Progenitor cell of endocrine pancreas (in vitro differentiated cells): ENCODE measurements at regions not wholly inside any gene's neighbourhood (a gene's known extent, or its start where the extent isn't known, plus 50 kb on each side); places are given as distances from the start of the nearest gene placed in this dataset.

Experiments used
- DNase-seq: peaks from one replicate; pipeline ENCODE4 v3.0.0; 2021; ENCODE audit warnings: low spot score; ENCODE audit not compliant: unreplicated experiment
- H3K27ac Mint-ChIP-seq: 2 replicates; pipeline ENCODE4 v1.8.0; 2021; ENCODE audit warnings: mild to moderate bottlenecking, moderate library complexity, mixed read lengths
- H3K27me3 Mint-ChIP-seq: 2 replicates; pipeline ENCODE4 v1.8.0; 2021; ENCODE audit warnings: mixed read lengths
- H3K36me3 Mint-ChIP-seq: 2 replicates; pipeline ENCODE4 v1.8.0; 2022; ENCODE audit warnings: mixed read lengths; ENCODE audit not compliant: insufficient read depth
- H3K4me1 Mint-ChIP-seq: 2 replicates; pipeline ENCODE4 v1.8.0; 2021; ENCODE audit warnings: low read depth, mixed read lengths
- H3K4me3 Mint-ChIP-seq: 2 replicates; pipeline ENCODE4 v1.8.0; 2021; ENCODE audit warnings: low read depth, mild to moderate bottlenecking, moderate library complexity, mixed read lengths
- H3K9me3 Mint-ChIP-seq: 2 replicates; pipeline ENCODE4 v1.8.0; 2021; ENCODE audit warnings: low read depth, mixed read lengths
- TF ChIP-seq, protein P1 (sequence below): fragments of 200-600 bp; sonication (generic); IDR thresholded peaks from one replicate; pipeline ENCODE4 v1.5.0; 2021; ENCODE audit warnings: antibody characterized with exemption, mild to moderate bottlenecking; ENCODE audit not compliant: unreplicated experiment

DNA sequence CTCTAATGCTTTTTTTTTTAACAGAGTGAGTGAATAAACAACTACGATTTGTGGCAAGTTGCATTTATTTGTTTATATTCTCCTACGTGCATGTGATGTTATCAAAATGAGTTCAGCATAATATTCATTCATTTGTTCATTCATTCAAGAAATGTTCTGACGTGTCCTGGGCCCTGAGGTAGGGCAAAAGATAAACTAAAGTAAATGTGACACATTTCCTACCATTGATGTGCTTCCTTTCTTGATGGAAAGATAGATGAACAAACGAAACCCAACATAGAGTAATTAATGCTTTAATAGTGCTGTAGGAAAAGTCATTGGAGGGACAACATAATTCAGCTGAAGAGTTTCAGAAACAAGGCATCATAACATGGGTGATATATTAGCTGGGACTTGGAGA is 261.5 kb upstream of the KCNMB2 start:
- DNase-seq, result no peak
- Mint-ChIP-seq H3K4me3 (no peak overlapping the region), H3K36me3 (peaks cover 4% of the 10 kb centered on the region), H3K4me1 (peaks cover 7% of the 10 kb centered on the region), H3K27me3 (no peaks in the 10 kb centered on the region), H3K9me3 (peaks cover 12% of the 10 kb centered on the region), H3K27ac (no peak overlapping the region)
- TF ChIP-seq, protein P1, sequence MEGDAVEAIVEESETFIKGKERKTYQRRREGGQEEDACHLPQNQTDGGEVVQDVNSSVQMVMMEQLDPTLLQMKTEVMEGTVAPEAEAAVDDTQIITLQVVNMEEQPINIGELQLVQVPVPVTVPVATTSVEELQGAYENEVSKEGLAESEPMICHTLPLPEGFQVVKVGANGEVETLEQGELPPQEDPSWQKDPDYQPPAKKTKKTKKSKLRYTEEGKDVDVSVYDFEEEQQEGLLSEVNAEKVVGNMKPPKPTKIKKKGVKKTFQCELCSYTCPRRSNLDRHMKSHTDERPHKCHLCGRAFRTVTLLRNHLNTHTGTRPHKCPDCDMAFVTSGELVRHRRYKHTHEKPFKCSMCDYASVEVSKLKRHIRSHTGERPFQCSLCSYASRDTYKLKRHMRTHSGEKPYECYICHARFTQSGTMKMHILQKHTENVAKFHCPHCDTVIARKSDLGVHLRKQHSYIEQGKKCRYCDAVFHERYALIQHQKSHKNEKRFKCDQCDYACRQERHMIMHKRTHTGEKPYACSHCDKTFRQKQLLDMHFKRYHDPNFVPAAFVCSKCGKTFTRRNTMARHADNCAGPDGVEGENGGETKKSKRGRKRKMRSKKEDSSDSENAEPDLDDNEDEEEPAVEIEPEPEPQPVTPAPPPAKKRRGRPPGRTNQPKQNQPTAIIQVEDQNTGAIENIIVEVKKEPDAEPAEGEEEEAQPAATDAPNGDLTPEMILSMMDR, result no peak

DNA sequence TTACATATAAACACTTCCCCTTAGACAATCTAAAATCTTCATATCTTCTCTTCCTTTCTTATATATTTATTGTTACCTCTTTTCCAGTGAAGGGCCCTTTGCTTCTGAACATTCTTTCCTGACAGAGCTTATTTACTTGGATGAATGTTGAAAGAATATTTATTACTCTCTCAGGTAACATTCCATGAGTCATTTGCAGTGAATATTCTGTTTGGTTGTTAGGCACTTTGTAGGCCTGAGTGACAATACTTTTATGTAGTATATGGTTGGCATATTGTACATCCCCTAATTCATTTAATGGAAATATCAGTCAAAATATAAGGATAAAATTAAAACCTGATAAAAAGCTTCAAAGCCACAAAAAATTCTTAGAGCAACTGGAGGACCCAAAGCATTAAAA is 260.9 kb upstream of the KCNMB2 start:
- peaks cover 15% of the 10 kb centered on the region for H3K9me3 Mint-ChIP-seq
- H3K27ac Mint-ChIP-seq, result no peak overlapping the region
- TF ChIP-seq, protein P1, result no peak
- no peak overlapping the region for H3K4me3 Mint-ChIP-seq
- H3K27me3 Mint-ChIP-seq, result no peaks in the 10 kb centered on the region
- DNase-seq, result no peak
- peaks cover 7% of the 10 kb centered on the region for H3K4me1 Mint-ChIP-seq
- H3K36me3 Mint-ChIP-seq, result peaks cover 5% of the 10 kb centered on the region

DNA sequence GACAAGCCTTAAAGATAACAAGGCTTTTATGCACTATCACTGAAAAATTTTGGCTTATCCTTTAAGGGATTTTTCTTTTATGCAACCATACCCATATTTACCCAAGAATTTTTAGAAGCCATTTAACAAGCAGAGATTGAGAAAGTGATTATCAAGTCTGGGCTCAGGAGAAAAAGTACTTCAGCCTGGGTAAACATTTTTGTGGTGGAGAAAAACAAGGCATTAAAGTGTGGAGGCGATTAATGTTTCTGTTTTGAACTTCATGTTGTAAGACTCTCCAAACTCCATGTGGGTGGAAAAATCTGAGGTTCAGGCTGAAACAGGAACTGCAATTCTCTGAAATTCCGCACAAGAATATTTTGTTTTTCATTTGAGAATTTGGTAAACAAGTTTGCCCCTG is 260.4 kb upstream of the KCNMB2 start:
- TF ChIP-seq, protein P1, result no peak
- Mint-ChIP-seq H3K36me3 (peaks cover 5% of the 10 kb centered on the region), H3K27me3 (no peaks in the 10 kb centered on the region), H3K9me3 (peaks cover 15% of the 10 kb centered on the region), H3K4me3 (no peak overlapping the region), H3K27ac (no peak overlapping the region), H3K4me1 (peaks cover 7% of the 10 kb centered on the region)
- no peak for DNase-seq

DNA sequence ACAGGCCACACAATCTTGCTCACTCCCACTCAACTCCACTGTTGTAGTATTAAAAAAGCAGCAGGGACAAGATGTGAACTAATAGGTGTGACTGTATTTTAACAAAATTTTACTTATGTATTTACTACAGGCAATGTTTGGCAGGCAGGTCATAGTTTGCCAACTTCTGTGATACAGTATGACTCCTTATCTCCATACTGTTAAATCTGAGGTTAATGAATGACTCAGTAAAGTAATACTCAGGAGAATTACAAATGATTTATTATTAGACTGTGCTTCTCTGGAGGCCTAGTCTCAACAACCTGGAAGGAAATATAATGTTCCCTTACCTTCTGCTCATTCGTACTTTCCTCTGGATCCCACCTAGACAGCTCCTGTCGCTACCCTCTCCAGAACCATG is 258.6 kb upstream of the KCNMB2 start:
- H3K9me3 Mint-ChIP-seq, result peaks cover 13% of the 10 kb centered on the region
- H3K27ac Mint-ChIP-seq, result no peak overlapping the region
- H3K36me3 Mint-ChIP-seq, result peaks cover 5% of the 10 kb centered on the region
- H3K4me1 Mint-ChIP-seq, result peaks cover 7% of the 10 kb centered on the region
- no peaks in the 10 kb centered on the region for H3K27me3 Mint-ChIP-seq
- no peak for DNase-seq
- H3K4me3 Mint-ChIP-seq, result no peak overlapping the region
- TF ChIP-seq, protein P1, result no peak

DNA sequence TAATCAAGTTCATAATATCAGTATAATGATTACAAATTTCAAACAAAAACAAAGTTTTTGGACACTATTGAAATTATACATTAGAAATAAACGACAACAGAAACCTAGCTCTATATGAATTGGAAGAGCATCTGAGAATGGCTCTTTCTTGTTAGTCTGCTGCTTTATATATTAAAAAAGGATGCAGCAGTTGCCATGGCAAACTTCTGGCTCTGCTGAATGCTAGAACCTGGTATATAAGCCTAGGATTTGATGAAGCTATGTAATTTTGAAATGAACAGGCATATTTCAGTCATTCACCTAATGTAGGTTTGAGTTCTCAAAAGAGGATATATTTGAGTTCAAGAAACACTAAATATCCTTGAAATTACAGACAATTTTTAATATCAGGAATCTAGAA is 252.7 kb upstream of the KCNMB2 start:
- TF ChIP-seq, protein P1, result no peak
- Mint-ChIP-seq H3K9me3 (peaks cover 19% of the 10 kb centered on the region), H3K27ac (no peak overlapping the region), H3K4me3 (no peak overlapping the region), H3K27me3 (no peaks in the 10 kb centered on the region), H3K4me1 (no peaks in the 10 kb centered on the region), H3K36me3 (peaks cover 7% of the 10 kb centered on the region)
- no peak for DNase-seq
